Effector memory CD4-positive, alpha-beta T cell (primary cell): ENCODE measurements at regions not wholly inside any gene's neighbourhood (a gene's known extent, or its start where the extent isn't known, plus 50 kb on each side); places are given as distances from the start of the nearest gene placed in this dataset.
"Not testable (repeated sequence)": the region's sequence is repeated elsewhere in the genome, so short reads cannot be mapped to it uniquely, and the experiment has no call there.

Experiments
- DNase-seq, 3 donors: peaks; one replicate each; pipeline ENCODE4 v3.0.0-alpha.2; 2020
- H3K27ac ChIP-seq: 2 replicates; pipeline ENCODE4 v1.7.0; 2013; ENCODE audit warnings: mild to moderate bottlenecking, low read length, moderate library complexity; ENCODE audit not compliant: insufficient read depth, poor library complexity, severe bottlenecking
- H3K27me3 ChIP-seq: replicated peaks from 2 replicates; pipeline ENCODE4 v1.7.0; 2013; ENCODE audit warnings: mild to moderate bottlenecking, low read length; ENCODE audit not compliant: insufficient read depth, control insufficient read depth, poor library complexity, severe bottlenecking
- H3K36me3 ChIP-seq: 2 replicates; pipeline ENCODE4 v1.7.0; 2013; ENCODE audit warnings: mild to moderate bottlenecking, low read length, moderate library complexity; ENCODE audit not compliant: control insufficient read depth, insufficient read depth
- H3K4me1 ChIP-seq: 2 replicates; pipeline ENCODE4 v1.7.0; 2013; ENCODE audit warnings: low read length, mild to moderate bottlenecking; ENCODE audit not compliant: control insufficient read depth, insufficient read depth, poor library complexity, severe bottlenecking
- H3K4me3 ChIP-seq: 2 replicates; pipeline ENCODE4 v1.7.0; 2013; ENCODE audit warnings: low read length, low read depth, mild to moderate bottlenecking; ENCODE audit not compliant: insufficient read depth, poor library complexity, severe bottlenecking
- H3K9me3 ChIP-seq: 2 replicates; pipeline ENCODE4 v1.7.0; 2013; ENCODE audit warnings: mild to moderate bottlenecking, low read length, moderate library complexity; ENCODE audit not compliant: control insufficient read depth

DNA sequence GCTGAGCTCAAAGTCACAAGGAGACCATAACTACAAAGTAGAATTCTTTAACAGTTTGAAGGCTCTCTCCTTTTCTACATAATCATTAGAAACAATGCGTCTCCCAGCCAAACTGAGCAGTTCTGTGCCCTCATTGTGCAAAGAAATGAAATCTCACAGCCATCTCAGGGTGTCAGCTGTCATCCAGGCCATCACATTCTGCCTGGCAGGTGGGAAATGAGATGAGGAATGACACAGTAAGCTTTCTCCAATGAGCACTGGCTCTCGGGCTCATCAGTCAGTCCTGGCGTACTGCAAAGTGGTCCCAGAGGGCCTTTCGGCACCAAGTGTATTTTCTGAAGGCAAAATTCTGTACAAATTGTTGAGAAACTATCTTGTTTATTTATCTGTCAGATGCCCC is 306.5 kb downstream of the KCTD12 start:
- Histone ChIP-seq H3K4me1 (no peaks in the 10 kb centered on the region), H3K36me3 (no peaks in the 10 kb centered on the region), H3K27me3 (no peaks in the 10 kb centered on the region), H3K4me3 (no peak overlapping the region), H3K27ac (no peak overlapping the region), H3K9me3 (no peaks in the 10 kb centered on the region)
- DNase-seq = no peak

DNA sequence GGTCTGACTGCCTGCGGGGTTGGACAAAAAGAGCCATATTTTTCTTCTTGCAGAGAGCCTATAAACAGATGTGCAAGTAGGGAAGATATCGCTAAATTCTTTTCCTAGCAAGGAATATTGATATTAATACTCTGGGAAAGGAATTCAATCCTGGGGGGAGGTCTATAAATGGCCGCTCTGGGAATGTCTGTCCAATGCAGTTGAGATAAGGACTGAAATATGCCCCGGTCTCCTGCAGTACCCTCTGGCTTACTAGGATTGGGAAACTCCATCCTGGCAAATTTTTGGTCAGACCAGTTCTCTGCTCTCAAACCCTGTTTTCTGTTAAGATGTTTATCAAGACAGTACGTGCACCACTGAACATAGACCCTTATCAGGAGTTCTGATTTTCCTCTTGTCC is 310.6 kb downstream of the KCTD12 start:
- not testable (repeated sequence) for H3K9me3 ChIP-seq, H3K27ac ChIP-seq, H3K36me3 ChIP-seq, DNase-seq, H3K4me3 ChIP-seq, H3K27me3 ChIP-seq, H3K4me1 ChIP-seq

DNA sequence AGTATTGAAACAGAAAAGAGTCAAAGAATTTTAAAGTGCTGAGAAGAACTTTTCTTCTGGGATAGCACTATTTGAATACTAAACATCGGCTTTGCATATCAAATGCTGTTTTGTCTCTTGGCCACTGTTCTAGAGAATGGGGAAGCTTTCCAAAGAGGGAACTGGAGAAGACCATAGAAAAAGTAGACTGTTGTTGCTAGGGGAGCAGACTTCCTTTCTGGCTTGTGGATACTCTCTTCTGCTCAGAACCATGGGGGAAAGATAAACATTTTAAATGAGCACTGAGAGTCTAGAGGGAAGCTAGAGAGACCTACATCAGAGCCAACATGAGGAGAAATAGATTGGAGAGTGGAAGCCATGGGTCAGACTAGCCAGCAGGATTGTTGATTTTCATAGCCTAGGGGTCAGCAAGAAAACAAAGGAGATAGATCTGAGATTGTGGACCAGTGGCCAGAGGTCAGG is 315.7 kb downstream of the KCTD12 start:
- DNase-seq = no peak
- H3K27me3 ChIP-seq = no peaks in the 10 kb centered on the region
- no peaks in the 10 kb centered on the region for H3K36me3 ChIP-seq
- H3K27ac ChIP-seq = no peak overlapping the region
- H3K9me3 ChIP-seq = no peaks in the 10 kb centered on the region
- no peak overlapping the region for H3K4me3 ChIP-seq
- H3K4me1 ChIP-seq = no peaks in the 10 kb centered on the region

DNA sequence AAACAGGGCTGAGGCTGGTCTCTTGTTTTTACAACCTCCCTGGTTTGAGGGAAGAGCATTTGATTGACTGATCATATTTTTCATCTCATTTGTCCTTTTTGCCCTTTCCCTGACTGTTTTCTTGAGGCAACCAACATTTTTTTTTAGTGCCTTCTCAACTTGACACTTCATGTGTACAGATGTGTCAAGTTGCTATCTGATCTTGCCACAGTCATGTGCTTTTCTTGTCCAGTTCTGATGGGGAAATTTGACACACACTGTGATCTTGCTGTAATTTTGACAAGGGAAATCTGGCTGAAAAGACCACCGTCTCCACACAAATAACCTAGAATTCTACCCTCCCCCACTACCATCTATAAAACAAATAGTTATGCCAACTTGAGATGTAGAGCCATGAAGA is 329.6 kb downstream of the KCTD12 start:
- Histone ChIP-seq H3K27me3 (no peaks in the 10 kb centered on the region), H3K4me1 (no peaks in the 10 kb centered on the region), H3K27ac (no peak overlapping the region), H3K36me3 (no peaks in the 10 kb centered on the region), H3K9me3 (no peaks in the 10 kb centered on the region), H3K4me3 (no peak overlapping the region)
- no peak for DNase-seq

DNA sequence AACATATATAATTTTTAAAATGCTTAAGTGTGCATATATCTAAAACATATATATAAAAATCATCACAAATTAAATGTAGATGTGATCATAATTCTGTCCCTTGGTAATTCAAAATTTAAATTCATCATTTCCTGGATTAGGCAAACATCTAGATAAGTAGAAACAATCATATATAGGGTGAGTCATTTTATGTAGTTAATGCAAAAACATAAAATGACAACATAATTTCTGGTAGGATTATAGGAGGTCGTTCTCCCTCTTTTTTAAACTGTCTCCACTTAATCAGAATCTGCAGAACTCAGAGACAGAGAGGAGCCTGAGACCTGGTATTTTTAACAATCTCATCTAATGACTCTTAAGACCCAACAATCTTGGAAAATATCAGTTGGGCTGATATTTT is 333.4 kb downstream of the KCTD12 start:
- Histone ChIP-seq H3K27me3 (no peaks in the 10 kb centered on the region), H3K4me1 (no peaks in the 10 kb centered on the region), H3K27ac (no peak overlapping the region), H3K36me3 (no peaks in the 10 kb centered on the region), H3K4me3 (no peak overlapping the region), H3K9me3 (no peaks in the 10 kb centered on the region)
- DNase-seq = no peak

DNA sequence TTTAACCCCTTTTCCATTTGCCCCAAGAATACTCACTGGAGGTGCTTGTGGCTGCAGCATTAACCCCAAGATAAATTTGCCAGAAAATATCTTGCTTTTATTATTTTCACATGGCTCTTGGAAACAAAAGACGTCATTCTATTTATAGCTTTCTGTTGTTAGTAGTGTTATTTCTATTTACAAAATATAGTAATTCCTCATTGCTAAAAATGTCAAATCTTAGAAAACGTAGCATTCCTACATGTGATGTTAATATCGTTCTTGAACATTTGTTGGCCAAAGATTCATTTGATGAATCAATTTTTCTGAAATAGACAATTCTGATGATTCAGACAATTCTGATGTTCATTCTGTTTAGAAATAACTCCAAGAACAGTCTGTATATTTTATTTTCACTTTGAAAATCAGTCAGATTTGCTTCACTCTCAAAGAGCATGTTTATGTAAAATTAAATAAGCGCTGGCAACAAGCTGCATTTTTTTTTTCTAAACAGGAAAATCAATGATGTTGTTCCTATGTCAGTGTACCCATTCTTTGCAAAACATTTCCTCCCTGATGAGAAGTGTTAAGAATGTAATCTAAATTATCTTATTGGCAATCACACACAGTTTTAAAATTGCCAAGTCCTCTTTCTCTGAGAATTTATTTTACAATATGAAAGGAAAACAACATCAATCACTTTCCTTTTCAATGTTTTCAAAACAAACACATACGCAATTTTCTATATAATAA is 334.0 kb downstream of the KCTD12 start:
- H3K9me3 ChIP-seq = no peaks in the 10 kb centered on the region
- no peak overlapping the region for H3K27ac ChIP-seq
- no peaks in the 10 kb centered on the region for H3K27me3 ChIP-seq
- no peak overlapping the region for H3K4me3 ChIP-seq
- DNase-seq = no peak
- H3K4me1 ChIP-seq = no peaks in the 10 kb centered on the region
- H3K36me3 ChIP-seq = no peaks in the 10 kb centered on the region

DNA sequence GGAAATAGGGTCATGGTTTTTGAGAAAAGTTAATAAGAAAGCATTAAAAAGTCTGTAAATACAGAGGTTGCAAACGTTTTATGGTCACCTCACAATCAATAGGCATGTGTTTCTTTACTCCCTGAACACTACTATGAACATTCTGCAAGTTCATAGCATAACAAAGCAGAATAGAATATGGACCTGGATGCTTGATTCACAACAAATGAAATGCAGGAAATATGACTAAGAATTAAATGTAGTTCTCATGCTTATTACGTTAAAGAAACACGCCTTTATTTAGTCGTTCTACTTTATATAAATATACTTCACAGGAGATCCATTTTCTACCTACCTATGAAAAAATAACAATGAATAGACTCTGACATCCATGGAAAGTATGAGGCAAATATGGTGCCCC is 344.0 kb downstream of the KCTD12 start:
- Histone ChIP-seq H3K9me3 (no peaks in the 10 kb centered on the region), H3K4me1 (no peaks in the 10 kb centered on the region), H3K27ac (no peak overlapping the region), H3K36me3 (no peaks in the 10 kb centered on the region), H3K4me3 (no peak overlapping the region), H3K27me3 (no peaks in the 10 kb centered on the region)
- no peak for DNase-seq

DNA sequence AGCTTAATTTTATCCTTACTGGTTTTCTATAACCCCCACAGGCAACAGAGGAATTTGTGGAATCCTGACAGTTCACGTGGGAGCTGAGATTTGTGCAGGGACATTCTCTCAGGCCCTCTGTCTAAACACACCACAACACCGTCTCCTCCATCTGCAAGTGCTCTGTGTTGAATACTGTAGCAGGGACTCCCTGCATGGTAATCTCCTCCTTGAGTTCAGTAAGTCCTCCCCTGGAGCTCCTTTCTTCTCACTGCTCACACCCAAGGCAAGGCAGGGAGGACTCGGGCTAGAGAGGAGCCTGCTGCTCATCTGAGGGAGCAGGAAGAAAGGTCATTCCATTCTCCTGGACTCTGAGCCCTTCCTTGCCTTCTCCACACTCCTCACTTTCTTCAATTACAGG is 348.2 kb downstream of the KCTD12 start:
- no peaks in the 10 kb centered on the region for H3K9me3 ChIP-seq
- no peaks in the 10 kb centered on the region for H3K27me3 ChIP-seq
- DNase-seq = no peak
- H3K36me3 ChIP-seq = no peaks in the 10 kb centered on the region
- no peak overlapping the region for H3K4me3 ChIP-seq
- no peak overlapping the region for H3K27ac ChIP-seq
- H3K4me1 ChIP-seq = no peaks in the 10 kb centered on the region

DNA sequence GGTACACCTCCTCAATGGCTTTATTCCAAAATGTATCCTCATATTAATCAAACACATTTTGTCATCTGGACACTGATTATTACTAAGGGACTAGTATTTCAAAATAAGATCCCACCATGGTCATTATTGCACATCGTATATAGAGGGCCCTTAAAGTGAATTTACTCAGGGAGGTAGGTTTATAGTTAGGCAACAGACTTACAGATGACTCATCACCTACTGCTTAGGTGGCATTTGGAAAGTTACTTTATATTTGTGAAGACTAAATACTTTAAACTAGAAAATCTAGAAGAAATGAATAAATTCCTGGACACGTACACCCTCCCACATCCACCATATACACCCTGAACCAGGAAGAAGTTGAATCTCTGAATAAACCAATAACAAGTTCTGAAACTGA is 353.0 kb downstream of the KCTD12 start:
- Histone ChIP-seq H3K9me3 (no peaks in the 10 kb centered on the region), H3K36me3 (no peaks in the 10 kb centered on the region), H3K27me3 (no peaks in the 10 kb centered on the region), H3K4me1 (no peaks in the 10 kb centered on the region), H3K4me3 (no peak overlapping the region), H3K27ac (no peak overlapping the region)
- DNase-seq = no peak

DNA sequence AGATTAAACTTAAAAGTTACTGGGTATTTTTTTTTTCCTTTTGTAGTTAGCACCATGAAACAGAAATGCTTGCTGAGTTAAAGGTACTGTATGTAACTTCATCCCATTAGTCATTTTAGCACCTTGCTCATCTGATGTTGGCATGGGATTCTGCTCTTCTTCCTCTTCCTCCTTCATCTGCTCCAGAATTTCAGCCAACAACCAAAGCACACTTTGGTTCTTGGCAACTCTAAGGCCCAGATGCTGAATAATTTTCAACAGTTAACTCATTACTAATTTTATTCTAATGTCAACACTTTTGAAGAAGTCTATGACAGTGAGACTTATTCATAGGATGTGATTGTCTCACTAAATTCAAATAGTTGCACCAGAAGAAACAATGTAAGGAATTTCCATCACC is 359.2 kb downstream of the KCTD12 start:
- H3K27ac ChIP-seq = no peak overlapping the region
- no peaks in the 10 kb centered on the region for H3K4me1 ChIP-seq
- DNase-seq = no peak

More for the DNA sequence above, 359.2 kb downstream of the KCTD12 start:
- Histone ChIP-seq H3K36me3 (no peaks in the 10 kb centered on the region), H3K9me3 (no peaks in the 10 kb centered on the region), H3K4me3 (no peak overlapping the region), H3K27me3 (no peaks in the 10 kb centered on the region)
